GM12875 (cell line): ENCODE measurements at regions not wholly inside any gene's neighbourhood (a gene's known extent, or its start where the extent isn't known, plus 50 kb on each side); places are given as distances from the start of the nearest gene placed in this dataset.

Experiments
- H3K4me3 ChIP-seq: one replicate; pipeline ENCODE4 v1.5.1; 2011; ENCODE audit warnings: low read depth, low read length, control low read depth
- CTCF ChIP-seq: IDR thresholded peaks from 2 replicates; pipeline ENCODE4 v1.5.1; 2011; ENCODE audit warnings: low read depth, mild to moderate bottlenecking, control low read depth, inconsistent platforms, low read length, moderate library complexity, borderline replicate concordance; ENCODE audit not compliant: insufficient read depth

GRCh38 chr5:178793696-178794095 is 63.2 kb upstream of the ZNF354A start:
- TF ChIP-seq CTCF = no peak
- no peak overlapping the region for H3K4me3 ChIP-seq

GRCh38 chr5:178793151-178793550 is 62.7 kb upstream of the ZNF354A start:
- no peak overlapping the region for H3K4me3 ChIP-seq

GRCh38 chr5:178791976-178792375 is 61.5 kb upstream of the ZNF354A start:
- H3K4me3 ChIP-seq = no peak overlapping the region
- TF ChIP-seq CTCF = no peak

More at GRCh38 chr5:178793151-178793550, 62.7 kb upstream of the ZNF354A start:
- TF ChIP-seq CTCF = peak; percentile 13; the same call in 1 of the 2 replicates

- no peak for TF ChIP-seq CTCF
- no peak overlapping the region for H3K4me3 ChIP-seq
Observed at GRCh38 chr5:178790371-178790770, 59.9 kb upstream of the ZNF354A start.

GRCh38 chr5:178788381-178789085 is 58.1 kb upstream of the ZNF354A start:
- H3K4me3 ChIP-seq = no peak overlapping the region
- TF ChIP-seq CTCF = no peak

- no peak for TF ChIP-seq CTCF
- H3K4me3 ChIP-seq = no peak overlapping the region
Observed at GRCh38 chr5:178787889-178788288, 57.4 kb upstream of the ZNF354A start.

- no peak for TF ChIP-seq CTCF
Observed at GRCh38 chr5:178786859-178787499, 56.5 kb upstream of the ZNF354A start.

More at GRCh38 chr5:178786859-178787499, 56.5 kb upstream of the ZNF354A start:
- H3K4me3 ChIP-seq = no peak overlapping the region
